T-helper 22 cell (primary cell): ENCODE measurements at regions not wholly inside any gene's neighbourhood (a gene's known extent, or its start where the extent isn't known, plus 50 kb on each side); places are given as distances from the start of the nearest gene placed in this dataset.
"Not testable (repeated sequence)": the region's sequence is repeated elsewhere in the genome, so short reads cannot be mapped to it uniquely, and the experiment has no call there.

ENCODE experiments used
- DNase-seq: peaks from one replicate; pipeline ENCODE4 v3.0.0-alpha.2; 2020; ENCODE audit warnings: low read depth

- DNase-seq = no peak
These were observed 253.7 kb upstream of the B3GAT1 start for GRCh38 chr11:134665571-134666270.

- no peak for DNase-seq
These were observed 253.1 kb upstream of the B3GAT1 start for GRCh38 chr11:134665188-134665535.

DNA sequence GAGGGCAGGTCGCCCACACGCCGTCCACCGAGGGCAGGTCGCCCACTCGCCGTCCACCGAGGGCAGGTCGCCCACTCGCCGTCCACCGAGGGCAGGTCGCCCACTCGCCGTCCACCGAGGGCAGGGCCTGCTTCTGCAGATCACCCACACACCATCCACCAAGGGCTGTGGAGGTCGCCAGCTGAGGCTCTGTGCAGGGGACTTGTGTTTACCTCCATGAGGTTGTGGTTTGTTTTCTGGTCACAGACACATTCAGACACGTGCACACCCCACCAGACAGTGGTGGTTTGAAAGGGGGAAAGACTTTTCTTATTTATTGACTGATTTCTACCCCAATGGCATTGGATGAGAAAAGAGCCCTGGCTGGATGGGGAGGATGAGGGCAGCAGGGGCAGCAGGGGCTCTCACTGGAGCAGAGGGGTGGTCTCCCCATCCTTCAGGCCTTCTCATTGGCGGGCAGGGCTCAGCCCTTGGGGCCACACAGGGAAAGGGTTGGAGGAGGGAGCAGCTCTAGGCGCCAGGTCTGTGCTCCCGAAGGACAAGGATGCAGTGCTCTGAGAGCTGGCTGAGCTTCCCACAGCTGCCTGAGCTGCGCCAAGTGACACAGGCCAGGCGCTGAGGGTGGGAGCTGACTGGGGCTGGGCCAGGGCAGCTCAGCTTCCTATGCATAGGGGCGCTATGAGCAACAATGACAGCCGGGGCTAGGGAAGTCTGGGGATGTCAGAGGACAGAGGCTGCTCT lies 252.6 kb upstream of the B3GAT1 start:
- no peak for DNase-seq

DNA sequence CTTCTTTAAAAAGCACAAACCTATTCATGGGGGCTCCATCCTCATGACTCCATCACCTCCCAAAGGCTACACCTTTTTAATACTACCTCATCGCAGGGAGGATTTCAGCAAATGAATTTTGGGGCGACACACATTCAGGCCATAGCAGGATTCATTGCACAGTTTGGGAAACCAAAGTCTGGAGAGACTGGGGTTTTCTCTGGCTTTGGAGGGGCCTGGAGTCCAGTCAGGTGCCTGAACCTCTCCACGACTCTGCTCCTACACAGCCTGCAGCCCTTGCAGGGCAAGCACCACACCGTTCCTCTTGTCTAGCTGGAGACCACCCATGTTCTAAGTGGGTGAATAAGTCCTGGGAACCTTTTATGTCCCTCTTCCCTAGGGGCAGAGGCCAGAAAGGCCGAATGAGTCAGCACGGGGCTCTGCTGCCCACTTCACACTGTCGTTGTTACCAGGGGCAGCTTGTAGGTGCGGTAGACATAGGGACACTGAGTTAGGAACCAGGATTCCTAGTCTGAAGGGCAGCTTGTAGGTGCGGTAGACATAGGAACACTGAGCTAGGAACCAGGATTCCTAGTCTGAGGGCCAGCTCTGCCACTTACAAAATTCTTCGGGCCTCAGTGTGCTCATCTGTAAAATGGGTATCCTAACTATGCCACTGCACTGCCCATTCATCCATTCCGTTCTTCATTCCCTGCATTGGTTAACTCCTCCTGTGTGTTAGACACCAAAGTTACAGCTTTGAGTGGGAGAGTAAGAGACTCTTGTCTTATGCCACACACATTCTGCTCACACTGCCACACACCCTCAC lies 251.7 kb upstream of the B3GAT1 start:
- no peak for DNase-seq

DNA sequence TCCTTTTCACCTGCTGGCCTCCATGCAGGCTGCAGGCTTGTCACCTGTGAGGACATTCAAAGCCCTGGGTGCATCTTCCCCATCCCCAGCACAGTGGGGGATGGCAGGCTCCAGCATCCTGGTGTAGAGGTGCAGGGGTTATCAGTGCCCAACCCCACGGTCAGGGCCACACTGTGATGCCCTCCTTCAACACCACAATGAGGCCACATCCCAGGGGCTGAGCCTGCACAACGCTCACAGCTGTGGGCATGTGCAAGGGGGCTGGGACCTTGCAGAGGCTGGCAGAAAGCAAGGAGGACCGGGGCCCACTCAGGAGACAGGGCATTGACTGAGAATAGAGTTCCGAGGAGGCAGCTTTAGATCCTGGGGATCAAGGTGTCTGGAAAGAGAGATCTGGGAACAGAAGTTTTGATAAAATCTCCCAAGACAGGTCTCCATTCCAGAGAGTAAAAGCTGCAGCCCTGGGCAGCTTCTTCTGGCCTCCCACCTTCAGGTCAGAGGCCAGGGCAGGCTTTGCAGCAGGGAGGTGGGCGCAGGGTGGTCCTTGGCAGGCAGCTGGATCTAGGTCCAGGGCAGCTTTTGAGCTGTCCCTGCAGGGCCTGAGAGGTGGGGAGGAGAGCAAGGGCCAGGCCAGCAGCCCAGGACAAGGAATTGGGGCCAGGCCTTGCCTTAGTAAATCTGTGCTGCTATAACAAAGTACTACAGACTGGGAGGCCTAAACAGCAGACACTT lies 250.8 kb upstream of the B3GAT1 start:
- DNase-seq = no peak

- no peak for DNase-seq
These were observed 249.6 kb upstream of the B3GAT1 start for GRCh38 chr11:134661660-134662059.

- DNase-seq = no peak
These were observed 248.4 kb upstream of the B3GAT1 start for GRCh38 chr11:134660416-134660815.

DNA sequence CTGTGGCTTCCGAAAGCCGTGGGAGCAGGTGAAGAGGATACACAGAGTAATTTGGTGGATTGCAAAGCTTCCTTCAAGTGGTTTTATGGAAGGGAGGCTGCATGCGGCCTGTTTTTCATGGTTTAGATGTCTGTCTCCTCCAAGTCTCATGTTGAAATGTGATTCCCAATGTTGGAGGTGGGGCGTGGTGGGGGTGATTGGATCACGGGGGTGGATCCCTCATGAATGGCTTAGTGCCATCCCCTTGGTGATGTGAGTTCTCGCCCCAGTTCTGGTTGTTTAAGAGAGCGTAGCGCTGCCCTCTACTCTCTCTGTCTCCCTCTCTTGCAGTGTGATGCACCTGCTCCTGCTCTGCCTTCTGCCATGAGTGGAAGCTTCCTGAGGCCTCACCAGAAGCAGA lies 247.8 kb upstream of the B3GAT1 start:
- DNase-seq = no peak

GRCh38 chr11:134658481-134659225 lies 246.6 kb upstream of the B3GAT1 start:
- no peak for DNase-seq

DNA sequence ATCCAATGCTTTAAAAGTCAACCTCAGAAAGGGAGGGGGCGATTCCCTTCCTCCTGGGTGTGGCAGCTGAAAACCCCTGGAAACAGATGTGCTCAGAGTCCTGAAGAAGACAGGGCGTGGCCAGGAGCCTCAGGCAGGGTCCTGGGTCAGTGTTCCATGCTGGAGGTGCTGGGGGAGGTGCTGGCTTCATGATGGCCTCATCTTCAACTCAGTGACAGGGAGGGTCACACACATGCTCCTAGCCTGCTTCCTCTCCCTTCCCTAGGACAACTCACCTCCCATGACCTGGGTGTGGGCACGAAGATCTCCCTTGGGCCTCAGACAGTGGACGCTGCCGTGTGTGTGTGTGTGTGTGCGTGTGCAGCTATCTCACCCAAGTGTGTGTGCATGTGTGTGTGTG lies 245.6 kb upstream of the B3GAT1 start:
- DNase-seq = no peak

- no peak for DNase-seq
These were observed 245.0 kb upstream of the B3GAT1 start for GRCh38 chr11:134656861-134657540.

GRCh38 chr11:134656086-134656840 lies 244.2 kb upstream of the B3GAT1 start:
- not testable (repeated sequence) for DNase-seq

GRCh38 chr11:134655189-134655989 lies 243.3 kb upstream of the B3GAT1 start:
- no peak for DNase-seq

GRCh38 chr11:134654161-134654915 lies 242.3 kb upstream of the B3GAT1 start:
- DNase-seq = no peak

DNA sequence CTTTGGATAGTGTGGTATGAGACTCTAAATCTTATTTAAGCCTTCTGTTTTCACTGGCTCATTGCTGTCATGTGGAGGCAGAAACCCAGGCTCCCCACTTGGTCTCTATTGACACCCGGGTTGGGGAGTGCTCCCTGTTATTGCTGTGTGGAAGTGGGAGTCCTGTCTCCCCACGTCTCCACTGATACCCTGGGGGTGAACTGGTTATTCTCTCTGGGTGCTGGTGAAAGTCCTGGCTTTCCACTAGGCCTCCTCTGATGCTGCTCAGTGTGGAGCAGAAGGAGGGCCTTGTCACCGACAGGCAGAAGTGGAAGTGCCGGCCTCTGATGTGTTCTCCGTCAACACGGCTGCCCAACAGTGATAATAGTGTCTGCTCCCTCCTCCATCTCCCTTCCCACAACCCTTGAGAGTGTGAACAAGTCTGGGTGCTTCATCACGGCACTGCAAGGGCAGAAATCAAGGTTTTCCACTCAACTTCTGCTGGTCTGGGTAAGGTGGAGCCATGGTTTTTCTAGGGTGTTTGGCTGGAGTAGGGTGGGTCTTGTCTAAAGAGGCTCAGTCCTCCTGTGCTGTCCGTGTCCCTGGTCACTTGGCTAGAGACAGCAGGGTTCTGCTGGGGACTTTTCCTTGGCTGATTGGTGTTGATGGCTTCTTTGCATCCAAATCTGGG lies 240.7 kb upstream of the B3GAT1 start:
- DNase-seq = no peak

- no peak for DNase-seq
These were observed 235.2 kb upstream of the B3GAT1 start for GRCh38 chr11:134647066-134647743.

- no peak for DNase-seq
These were observed 234.5 kb upstream of the B3GAT1 start for GRCh38 chr11:134646561-134646960.
